ENCODE measurements at regions not wholly inside any gene's neighbourhood (a gene's known extent, or its start where the extent isn't known, plus 50 kb on each side); places are given as distances from the start of the nearest gene placed in this dataset.

GRCh38 chr7:13166801-13167200, 479.4 kb downstream of the ARL4A start:
- no peaks in the 10 kb centered on the region for H3K4me1 ChIP-seq (ENCODE audit: insufficient read depth, low read length)
- H3K4me3 ChIP-seq (ENCODE audit: insufficient read depth, low read length) = no peak overlapping the region
- DNase-seq (ENCODE audit: insufficient read length, low spot score, missing footprints) = no peak
- H3K36me3 ChIP-seq (ENCODE audit: insufficient read depth, low read length) = no peaks in the 10 kb centered on the region
- no peak overlapping the region for H3K27ac ChIP-seq (ENCODE audit: low read depth, low read length)
- H3K4me2 ChIP-seq (ENCODE audit: insufficient read depth, low read length) = no peak overlapping the region
- H3K27me3 ChIP-seq (ENCODE audit: insufficient read depth, low read length) = no peaks in the 10 kb centered on the region
- H2AFZ ChIP-seq (ENCODE audit: low read length) = no peak overlapping the region
- no peak for TF ChIP-seq CTCF (IDR thresholded peaks at IDR 0.05; ENCODE audit: extremely low read depth, low read depth, low read length)
- H4K20me1 ChIP-seq (ENCODE audit: insufficient read depth, low read length) = no peaks in the 10 kb centered on the region
- H3K9me3 ChIP-seq (ENCODE audit: low read depth, low read length) = no peaks in the 10 kb centered on the region
- H3K79me2 ChIP-seq (ENCODE audit: insufficient read depth, low read length) = no peaks in the 10 kb centered on the region

GRCh38 chr7:13169356-13169755, 481.9 kb downstream of the ARL4A start:
- H2AFZ ChIP-seq (ENCODE audit: low read length) = no peak overlapping the region
- H3K27me3 ChIP-seq (ENCODE audit: insufficient read depth, low read length) = no peaks in the 10 kb centered on the region
- H3K79me2 ChIP-seq (ENCODE audit: insufficient read depth, low read length) = no peaks in the 10 kb centered on the region
- no peak for DNase-seq (ENCODE audit: insufficient read length, low spot score, missing footprints)
- no peak overlapping the region for H3K4me2 ChIP-seq (ENCODE audit: insufficient read depth, low read length)
- H3K4me1 ChIP-seq (ENCODE audit: insufficient read depth, low read length) = no peaks in the 10 kb centered on the region
- no peak for TF ChIP-seq CTCF (IDR thresholded peaks at IDR 0.05; ENCODE audit: extremely low read depth, low read depth, low read length)
- no peaks in the 10 kb centered on the region for H3K9me3 ChIP-seq (ENCODE audit: low read depth, low read length)
- H3K36me3 ChIP-seq (ENCODE audit: insufficient read depth, low read length) = no peaks in the 10 kb centered on the region
- no peak overlapping the region for H3K27ac ChIP-seq (ENCODE audit: low read depth, low read length)
- H4K20me1 ChIP-seq (ENCODE audit: insufficient read depth, low read length) = no peaks in the 10 kb centered on the region
- H3K4me3 ChIP-seq (ENCODE audit: insufficient read depth, low read length) = no peak overlapping the region

GRCh38 chr7:13174991-13175390, 487.6 kb downstream of the ARL4A start:
- Histone ChIP-seq H3K27ac (ENCODE audit: low read depth, low read length) (no peak overlapping the region), H2AFZ (ENCODE audit: low read length) (no peak overlapping the region), H3K27me3 (ENCODE audit: insufficient read depth, low read length) (no peaks in the 10 kb centered on the region), H3K4me2 (ENCODE audit: insufficient read depth, low read length) (no peak overlapping the region), H3K9me3 (ENCODE audit: low read depth, low read length) (no peaks in the 10 kb centered on the region), H3K79me2 (ENCODE audit: insufficient read depth, low read length) (no peaks in the 10 kb centered on the region), H3K4me3 (ENCODE audit: insufficient read depth, low read length) (no peak overlapping the region), H3K4me1 (ENCODE audit: insufficient read depth, low read length) (no peaks in the 10 kb centered on the region), H3K36me3 (ENCODE audit: insufficient read depth, low read length) (no peaks in the 10 kb centered on the region), H4K20me1 (ENCODE audit: insufficient read depth, low read length) (no peaks in the 10 kb centered on the region)
- DNase-seq (ENCODE audit: insufficient read length, low spot score, missing footprints) = no peak
- no peak for TF ChIP-seq CTCF (IDR thresholded peaks at IDR 0.05; ENCODE audit: extremely low read depth, low read depth, low read length)

GRCh38 chr7:13179011-13179582, 491.7 kb downstream of the ARL4A start:
- no peak for TF ChIP-seq CTCF (IDR thresholded peaks at IDR 0.05; ENCODE audit: extremely low read depth, low read depth, low read length)
- Histone ChIP-seq H3K27ac (ENCODE audit: low read depth, low read length) (no peak overlapping the region), H3K79me2 (ENCODE audit: insufficient read depth, low read length) (no peaks in the 10 kb centered on the region), H3K36me3 (ENCODE audit: insufficient read depth, low read length) (no peaks in the 10 kb centered on the region), H3K9me3 (ENCODE audit: low read depth, low read length) (no peaks in the 10 kb centered on the region), H4K20me1 (ENCODE audit: insufficient read depth, low read length) (no peaks in the 10 kb centered on the region), H3K4me1 (ENCODE audit: insufficient read depth, low read length) (no peaks in the 10 kb centered on the region), H2AFZ (ENCODE audit: low read length) (no peak overlapping the region), H3K27me3 (ENCODE audit: insufficient read depth, low read length) (no peaks in the 10 kb centered on the region), H3K4me2 (ENCODE audit: insufficient read depth, low read length) (no peak overlapping the region), H3K4me3 (ENCODE audit: insufficient read depth, low read length) (no peak overlapping the region)
- DNase-seq (ENCODE audit: insufficient read length, low spot score, missing footprints) = no peak
